Endothelial cell of umbilical vein (primary cell): ENCODE measurements at regions not wholly inside any gene's neighbourhood (a gene's known extent, or its start where the extent isn't known, plus 50 kb on each side); places are given as distances from the start of the nearest gene placed in this dataset.

Experiments used
- BruUV-seq: library from RNA; stranded (reverse); fragments of 400-500 nt; replicated peaks from 2 replicates; lab custom pipeline; 2021; lab: Mats Ljungman, UMichigan
- CTCF ChIA-PET: fragments of 300-600, 350-600 bp; sonication (Branson Sonifier 250); formaldehyde crosslinking; loops from one replicate; lab custom pipeline; 2021; ENCODE audit warnings: antibody characterized with exemption, inconsistent platforms; lab: Charles Lee
- POLR2A ChIA-PET: fragments of 300-600, 350-600 bp; sonication (Branson Sonifier 250); formaldehyde crosslinking; loops from one replicate; lab custom pipeline; 2021; ENCODE audit warnings: antibody characterized with exemption, inconsistent platforms; lab: Charles Lee
- DNase-seq: peaks from one replicate; pipeline ENCODE4 v3.0.0-alpha.2; 2011; ENCODE audit warnings: low read depth, low spot score
- FAIRE-seq: peaks from 2 replicates; lab custom pipeline; 2011; peaks lifted over from hg19 to GRCh38; lab: Jason Lieb, UNC
- H2AFZ ChIP-seq: 2 replicates; pipeline ENCODE4 v1.6.0; 2012; ENCODE audit warnings: low read depth, low read length, control low read depth, inconsistent platforms
- H3K27ac ChIP-seq: 2 replicates; pipeline ENCODE4 v1.5.1; 2011; ENCODE audit warnings: low read depth, mild to moderate bottlenecking, control low read depth, low read length, moderate library complexity; ENCODE audit not compliant: insufficient read depth
- H3K27me3 ChIP-seq, 2 experiments: 2 replicates each; pipeline versions ENCODE4 v1.6.0 to v1.6.1; 2011; ENCODE audit warnings: low read length in 2 of 2, mixed read lengths in 1 of 2; ENCODE audit not compliant: control insufficient read depth in 2 of 2, insufficient read depth in 2 of 2
- H3K36me3 ChIP-seq, 2 experiments: 2 replicates in 1 of 2; 3 replicates in 1 of 2; pipeline ENCODE4 v1.5.1; 2011; ENCODE audit warnings: low read length in 2 of 2, mild to moderate bottlenecking in 1 of 2, moderate library complexity in 1 of 2; ENCODE audit not compliant: control insufficient read depth in 2 of 2, insufficient read depth in 2 of 2; ENCODE audit errors: extremely low read depth in 1 of 2
- H3K4me1 ChIP-seq: 3 replicates; pipeline ENCODE4 v1.5.1; 2011; ENCODE audit warnings: mild to moderate bottlenecking, low read length; ENCODE audit not compliant: control insufficient read depth, insufficient read depth; ENCODE audit errors: extremely low read depth
- H3K4me2 ChIP-seq: 2 replicates; pipeline ENCODE4 v1.6.1; 2011; ENCODE audit warnings: low read length, control low read depth, mixed read lengths; ENCODE audit not compliant: insufficient read depth
- H3K4me3 ChIP-seq, 3 experiments: fragments of 200-600 bp in 1 of 3; sonication (generic), shearing (Covaris generic) in 1 of 3; replicated peaks in 1 of 3; 2 replicates each; pipeline ENCODE4 v1.5.1; 2011 to 2016; ENCODE audit warnings: control low read depth in 3 of 3, low read length in 3 of 3, mild to moderate bottlenecking in 2 of 3, inconsistent platforms in 1 of 3, low read depth in 1 of 3, moderate library complexity in 1 of 3; ENCODE audit not compliant: insufficient read depth in 1 of 3
- H3K79me2 ChIP-seq: 2 replicates; pipeline ENCODE4 v1.6.0; 2012; ENCODE audit warnings: low read length, inconsistent platforms; ENCODE audit not compliant: control insufficient read depth, insufficient read depth
- H3K9ac ChIP-seq: replicated peaks from 2 replicates; pipeline ENCODE3; 2011; ENCODE audit warnings: low read length, control low read depth; ENCODE audit not compliant: insufficient read depth; ENCODE audit errors: extremely low read depth
- H3K9me1 ChIP-seq: replicated peaks from 3 replicates; pipeline ENCODE4 v1.6.0; 2011; ENCODE audit warnings: mild to moderate bottlenecking, low read length; ENCODE audit not compliant: control insufficient read depth, insufficient read depth; ENCODE audit errors: extremely low read depth
- H3K9me3 ChIP-seq: replicated peaks from 2 replicates; pipeline ENCODE4 v1.5.1; 2012; ENCODE audit warnings: low read length, inconsistent platforms; ENCODE audit not compliant: control insufficient read depth, insufficient read depth
- H4K20me1 ChIP-seq: replicated peaks from 2 replicates; pipeline ENCODE3; 2011; ENCODE audit warnings: mild to moderate bottlenecking, low read length; ENCODE audit not compliant: control insufficient read depth, insufficient read depth; ENCODE audit errors: extremely low read depth
- CTCF ChIP-seq, 2 donors: IDR thresholded peaks; 1 replicate in 1 of 2; 2 replicates in 1 of 2; pipeline ENCODE4 v1.5.1; 2011; ENCODE audit warnings: low read length in 2 of 2, mild to moderate bottlenecking in 2 of 2, moderate library complexity in 2 of 2, control low read depth in 1 of 2, inconsistent platforms in 1 of 2, low read depth in 1 of 2; ENCODE audit not compliant: insufficient read depth in 1 of 2; ENCODE audit errors: extremely low read depth in 1 of 2
- EZH2 ChIP-seq: IDR thresholded peaks from 2 replicates; pipeline ENCODE4 v1.6.1; 2012; ENCODE audit warnings: borderline replicate concordance, low read depth, mild to moderate bottlenecking, moderate library complexity, low read length, inconsistent platforms; ENCODE audit not compliant: severe bottlenecking
- FOS ChIP-seq: IDR thresholded peaks from 2 replicates; pipeline ENCODE4 v1.6.1; 2011; ENCODE audit warnings: mild to moderate bottlenecking, low read length, moderate library complexity, borderline replicate concordance; ENCODE audit not compliant: insufficient read depth
- GATA2 ChIP-seq: IDR thresholded peaks from 2 replicates; pipeline ENCODE4 v1.7.0; 2011; ENCODE audit warnings: low read depth, mild to moderate bottlenecking, moderate library complexity, mixed read lengths, low read length; ENCODE audit not compliant: insufficient read length, insufficient read depth
- JUN ChIP-seq: IDR thresholded peaks from 2 replicates; pipeline ENCODE4 v1.6.1; 2011; ENCODE audit warnings: borderline replicate concordance, low read depth; ENCODE audit not compliant: insufficient read length, insufficient read depth
- MYC ChIP-seq: IDR thresholded peaks from one replicate; pipeline ENCODE4 v1.6.1; 2011; ENCODE audit warnings: mild to moderate bottlenecking, low read depth, low read length
- POLR2A ChIP-seq: IDR thresholded peaks from 2 replicates; pipeline ENCODE4 v1.6.1; 2012; ENCODE audit warnings: low read depth, mild to moderate bottlenecking, control low read depth, low read length
- POLR2AphosphoS5 ChIP-seq: IDR thresholded peaks from 2 replicates; pipeline ENCODE4 v1.6.1; 2012; ENCODE audit warnings: low read depth, mild to moderate bottlenecking, control low read depth, low read length, moderate library complexity; ENCODE audit not compliant: insufficient read depth
- dilution Hi-C: fragments of 300-500 bp; cut with MboI; formaldehyde crosslinking; loops from one replicate; pipeline ENCODE4 v1.15.0; 2019; ENCODE audit warnings: low sequenced_read_pairs; ENCODE audit not compliant: extremely low pct_ligation_motif_present
- intact Hi-C: fragments of 100-400 bp; cut with micrococcal nuclease; formaldehyde crosslinking; loops from one replicate; pipeline ENCODE4 v1.10.0; 2022
- TF ChIP-seq, protein P1 (sequence below): IDR thresholded peaks from 2 replicates; pipeline ENCODE4 v1.6.1; 2011; ENCODE audit not compliant: insufficient read depth, insufficient read length

DNA sequence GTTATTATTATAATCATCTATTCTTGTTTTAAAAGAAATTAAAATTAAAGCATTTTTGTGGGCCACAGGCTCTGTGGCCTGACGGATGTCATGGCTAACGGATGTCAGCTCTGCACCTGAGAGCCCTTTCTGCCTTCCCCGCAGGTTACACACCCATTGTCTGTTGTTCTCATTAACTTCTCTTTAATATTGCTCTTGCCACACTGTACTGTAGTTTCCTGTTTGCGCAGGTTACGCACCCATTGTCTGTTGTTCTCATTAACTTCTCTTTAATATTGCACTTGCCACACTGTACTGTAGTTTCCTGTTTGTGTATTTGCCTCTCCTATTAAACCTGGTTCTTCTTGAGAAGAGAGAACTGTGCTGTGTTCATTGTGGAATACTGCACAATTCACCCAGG is 294.4 kb upstream of the PLXNA2 start:
- dilution Hi-C loops (no loop called here), intact Hi-C loops (no loop called here)
- Histone ChIP-seq H3K36me3 (no peaks in the 10 kb centered on the region), H3K9me1 (no peaks in the 10 kb centered on the region), H3K27ac (no peak overlapping the region), H3K4me3 (no peak overlapping the region), H3K9me3 (no peaks in the 10 kb centered on the region), H4K20me1 (no peaks in the 10 kb centered on the region), H3K27me3 (peaks cover 0 to 2% of the 10 kb centered on the region in 2 experiments), H3K79me2 (no peaks in the 10 kb centered on the region), H3K9ac (no peak overlapping the region), H2AFZ (no peak overlapping the region), H3K4me1 (no peaks in the 10 kb centered on the region), H3K4me2 (no peak overlapping the region)
- TF ChIP-seq MYC (no peak), CTCF (IDR thresholded peaks at IDR 0.05; ENCODE audit: extremely low read depth in 1 of 2, insufficient read depth in 1 of 2, low read depth in 1 of 2, low read length in 2 of 2) (no peak), JUN (no peak), FOS (no peak)
- TF ChIP-seq, protein P1, sequence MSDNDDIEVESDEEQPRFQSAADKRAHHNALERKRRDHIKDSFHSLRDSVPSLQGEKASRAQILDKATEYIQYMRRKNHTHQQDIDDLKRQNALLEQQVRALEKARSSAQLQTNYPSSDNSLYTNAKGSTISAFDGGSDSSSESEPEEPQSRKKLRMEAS: no peak
- POLR2A ChIA-PET: no interaction called here
- DNase-seq (no peak), FAIRE-seq (no peak)
- BruUV-seq: no TSS peak
- CTCF ChIA-PET: no interaction called here

DNA sequence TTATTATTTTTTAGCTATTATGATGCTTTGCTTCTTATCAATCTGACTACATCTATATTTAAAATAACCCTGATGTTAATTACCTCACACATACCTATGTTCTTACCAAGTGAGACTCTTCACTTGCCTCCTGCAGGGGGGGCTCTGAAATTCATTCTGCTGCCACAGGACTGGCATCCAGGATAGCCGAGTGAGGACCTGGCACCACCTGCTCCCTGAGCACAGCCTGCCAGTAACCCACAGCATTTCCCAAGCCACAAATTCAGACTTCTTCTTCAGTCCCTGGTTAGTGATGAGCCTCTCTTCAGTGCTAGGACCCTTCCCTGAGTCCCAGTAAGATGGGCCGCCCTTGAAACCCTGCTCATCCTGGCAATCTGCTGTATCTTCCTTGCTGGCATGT is 296.5 kb upstream of the PLXNA2 start:
- H2AFZ ChIP-seq: no peak overlapping the region
- TF ChIP-seq POLR2AphosphoS5 (no peak), GATA2 (no peak), POLR2A (no peak), CTCF (IDR thresholded peaks at IDR 0.05; ENCODE audit: extremely low read depth in 1 of 2, insufficient read depth in 1 of 2, low read depth in 1 of 2, low read length in 2 of 2) (no peak), EZH2 (no peak), JUN (no peak)
- H4K20me1 ChIP-seq: no peaks in the 10 kb centered on the region
- H3K9me1 ChIP-seq: no peaks in the 10 kb centered on the region
- H3K9ac ChIP-seq: no peak overlapping the region
- ChIA-PET POLR2A (no interaction called here), CTCF (no interaction called here)
- no peaks in the 10 kb centered on the region for H3K27me3 ChIP-seq
- no peak for DNase-seq
- intact Hi-C loops: loop anchor here (10.0 kb wide), 1 partner anchor 654 kb away; no protein-coding TSS in a partner anchor
- no peaks in the 10 kb centered on the region for H3K79me2 ChIP-seq
- no peak for FAIRE-seq
- H3K4me3 ChIP-seq: no peak overlapping the region
- dilution Hi-C loops: no loop called here
- no TSS peak for BruUV-seq
- no peak overlapping the region for H3K27ac ChIP-seq
- no peaks in the 10 kb centered on the region for H3K9me3 ChIP-seq
- H3K4me1 ChIP-seq: no peaks in the 10 kb centered on the region
- no peaks in the 10 kb centered on the region for H3K36me3 ChIP-seq
- no peak overlapping the region for H3K4me2 ChIP-seq
